GM03348 (cell line): ENCODE measurements at regions not wholly inside any gene's neighbourhood (a gene's known extent, or its start where the extent isn't known, plus 50 kb on each side); places are given as distances from the start of the nearest gene placed in this dataset.
"Not testable (repeated sequence)": the region's sequence is repeated elsewhere in the genome, so short reads cannot be mapped to it uniquely, and the experiment has no call there.

Experiments
- DNase-seq: peaks from one replicate; pipeline ENCODE4 v3.0.0; 2012; ENCODE audit warnings: low spot score

DNA sequence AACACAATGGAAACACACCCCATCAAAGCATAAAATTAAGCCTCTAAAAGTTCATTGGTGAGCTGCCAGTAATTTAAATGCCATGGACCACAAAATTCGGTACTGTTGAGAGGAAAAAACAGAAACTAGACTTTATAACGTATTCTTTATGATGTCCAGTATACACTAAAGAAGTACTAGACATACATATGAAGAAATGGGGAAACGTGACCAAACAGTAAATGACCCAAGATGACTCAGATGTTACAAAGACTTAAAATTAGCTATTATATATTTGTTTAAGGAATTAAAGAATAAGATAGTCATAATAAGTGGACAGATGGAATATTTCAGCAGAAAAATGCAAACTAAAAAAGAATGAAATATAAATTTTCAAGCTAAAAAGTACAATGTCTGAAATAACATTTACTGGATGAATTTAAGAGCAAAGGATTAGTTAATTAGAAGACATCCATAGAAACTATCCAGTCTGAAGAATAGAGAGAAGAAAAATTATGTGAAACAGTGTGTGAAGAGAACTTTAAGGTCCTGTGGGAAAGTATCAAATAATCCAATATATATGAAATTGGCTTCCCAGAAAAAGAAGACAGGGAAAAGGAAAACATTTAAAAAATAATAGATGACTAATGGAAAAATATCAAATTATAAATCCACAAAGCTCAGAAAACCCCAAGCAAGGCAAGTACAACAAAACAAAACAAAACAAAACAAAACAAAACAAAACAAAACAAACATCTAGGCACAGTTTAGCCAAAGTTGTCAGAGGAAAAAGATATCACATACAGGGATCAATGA, 69.4 kb downstream of the SAMD9 start:
- no peak for DNase-seq

DNA sequence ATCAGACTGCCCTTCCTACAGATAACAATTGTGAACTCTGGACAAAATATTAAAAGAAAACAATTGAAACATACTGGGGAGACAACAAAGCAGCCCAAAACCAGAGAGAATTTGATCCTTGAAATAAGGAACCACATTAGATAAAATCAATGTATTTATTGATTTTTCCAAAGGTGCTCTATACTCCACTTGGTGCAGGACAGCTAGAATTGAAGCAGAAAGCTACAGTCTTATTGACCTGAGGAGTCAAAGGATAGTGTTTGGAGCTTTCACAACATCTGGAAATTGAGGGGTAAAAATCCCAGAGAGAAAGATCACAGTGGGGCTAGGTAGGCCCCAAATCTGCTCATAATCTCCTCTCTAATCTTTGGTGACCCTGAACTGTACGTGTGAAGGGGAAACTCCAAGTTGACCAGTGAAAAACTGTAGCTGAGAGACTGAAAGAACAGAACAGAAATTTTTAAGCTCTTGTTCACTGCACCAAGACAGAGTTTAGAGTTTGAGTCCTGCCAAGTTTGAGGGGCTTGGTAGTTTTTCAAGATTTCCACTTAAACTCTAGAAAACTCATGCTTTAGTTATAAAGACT, 70.2 kb downstream of the SAMD9 start:
- no peak for DNase-seq

DNA sequence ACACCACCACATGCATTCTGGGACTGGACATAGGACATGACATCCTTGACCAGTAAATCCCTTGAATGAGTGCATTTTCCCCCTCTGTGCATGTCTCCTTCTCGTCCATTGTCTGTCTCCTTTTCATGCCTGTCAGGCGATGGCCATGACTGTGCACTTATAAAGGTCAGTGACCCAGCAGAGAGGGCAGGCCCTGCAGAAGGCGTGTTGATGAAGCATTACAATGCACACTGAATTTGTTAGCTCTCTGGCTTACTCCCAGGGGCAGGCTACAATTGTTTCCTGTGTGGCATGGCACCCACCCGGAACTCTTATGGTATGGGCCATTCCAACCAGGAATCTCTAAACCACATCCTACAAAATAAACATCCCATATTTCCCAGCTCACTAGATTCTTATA, 71.1 kb downstream of the SAMD9 start:
- no peak for DNase-seq

DNA sequence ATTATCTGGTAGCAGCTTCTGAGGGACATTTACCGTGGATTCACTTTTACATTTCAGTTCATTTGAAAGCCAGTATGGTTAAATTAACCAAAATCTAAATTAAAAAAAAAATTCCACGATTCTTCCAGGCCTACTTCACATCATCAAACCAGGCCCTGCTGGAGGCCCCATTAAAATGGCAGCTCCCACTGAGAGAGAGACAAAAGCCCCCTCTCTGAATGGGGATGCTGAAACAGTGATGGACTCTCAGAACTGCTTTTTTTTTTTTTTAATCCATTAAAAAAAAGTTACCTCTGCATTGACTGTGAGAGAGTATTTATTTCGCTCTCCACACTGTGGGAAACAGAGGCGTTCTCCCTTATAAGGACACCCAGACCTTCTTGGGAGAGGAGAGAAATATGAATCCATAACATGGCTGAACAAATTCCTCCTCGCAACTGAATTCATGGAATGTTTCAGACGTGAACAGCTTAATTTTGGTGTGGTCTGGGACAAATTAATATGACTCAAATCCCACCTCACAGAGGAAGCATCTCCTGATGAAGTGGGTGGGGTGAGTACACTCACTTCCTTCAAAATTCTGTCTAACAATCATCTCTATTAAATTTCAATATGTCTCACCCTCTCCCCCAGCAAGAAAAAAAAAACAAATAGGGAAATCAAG, 73.5 kb downstream of the SAMD9 start:
- peak; percentile 72 for DNase-seq

DNA sequence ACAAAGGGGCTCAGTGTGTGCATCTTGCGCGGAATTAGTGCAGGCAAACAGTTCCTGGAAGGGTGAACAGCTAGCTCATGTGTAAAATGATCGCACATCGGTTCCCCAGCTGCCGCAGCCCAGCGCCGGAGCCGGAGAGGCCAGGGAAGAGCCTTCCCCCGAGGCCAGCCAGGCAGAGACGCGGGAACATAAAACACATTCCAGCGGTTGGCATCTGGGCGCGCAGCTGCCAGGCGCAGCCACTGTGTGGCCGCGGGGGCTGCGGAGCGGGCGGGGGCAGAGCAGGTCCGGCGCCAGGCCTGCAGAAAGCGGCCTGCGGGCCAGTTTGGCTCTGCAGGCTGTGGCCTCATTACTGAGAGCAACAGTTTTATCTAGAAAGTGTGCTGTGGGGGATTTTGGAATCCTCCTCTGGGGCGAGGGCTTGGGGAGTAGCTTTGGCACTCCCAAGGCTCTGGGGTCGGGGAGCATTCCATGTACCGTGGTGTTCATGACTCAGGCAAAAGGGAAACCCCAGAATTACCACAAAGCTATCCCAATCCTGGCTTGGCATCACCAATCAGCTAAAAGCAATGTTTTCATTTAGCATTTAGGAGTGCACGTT, 74.3 kb downstream of the SAMD9 start:
- DNase-seq: peak; percentile 85

DNA sequence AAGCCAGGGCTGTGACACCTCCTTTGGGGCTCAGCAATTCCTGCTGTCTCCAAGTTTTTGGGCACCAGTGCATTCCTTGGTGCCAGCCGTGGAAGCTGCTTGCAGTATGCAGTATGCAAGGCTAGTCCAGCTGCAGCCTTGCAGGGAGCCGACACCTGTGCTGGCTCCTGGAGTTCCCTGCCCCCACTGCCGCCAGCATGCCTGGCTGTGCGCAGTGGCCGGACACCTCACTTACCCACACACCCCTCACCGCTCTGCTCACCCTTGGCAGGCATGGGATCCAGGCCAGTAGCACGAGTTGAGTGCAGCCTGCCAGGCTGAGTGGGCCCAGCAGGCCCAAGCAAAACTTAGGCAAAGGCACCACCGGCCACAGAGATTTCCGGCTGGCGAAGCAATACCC, 77.4 kb downstream of the SAMD9 start:
- DNase-seq: no peak

DNA sequence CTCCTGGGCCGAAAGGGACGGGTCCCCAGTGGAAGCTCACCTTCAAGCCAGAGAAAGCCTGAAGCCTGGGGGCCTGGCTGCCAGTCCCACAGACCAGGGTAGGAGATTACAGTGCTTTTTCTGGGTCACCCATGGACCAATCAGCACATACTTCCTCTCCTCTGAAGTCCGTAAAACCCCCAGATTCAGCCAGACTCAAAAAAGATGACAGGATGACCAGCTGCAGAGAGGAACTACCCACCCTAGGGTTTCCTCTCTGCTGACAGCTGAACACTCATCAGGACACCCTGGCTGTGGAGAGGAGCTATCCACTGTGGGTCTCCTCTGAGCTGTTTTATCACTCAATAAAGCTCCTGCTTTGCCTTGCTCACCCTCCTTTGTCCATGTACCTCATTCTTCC, 78.0 kb downstream of the SAMD9 start:
- no peak for DNase-seq

DNA sequence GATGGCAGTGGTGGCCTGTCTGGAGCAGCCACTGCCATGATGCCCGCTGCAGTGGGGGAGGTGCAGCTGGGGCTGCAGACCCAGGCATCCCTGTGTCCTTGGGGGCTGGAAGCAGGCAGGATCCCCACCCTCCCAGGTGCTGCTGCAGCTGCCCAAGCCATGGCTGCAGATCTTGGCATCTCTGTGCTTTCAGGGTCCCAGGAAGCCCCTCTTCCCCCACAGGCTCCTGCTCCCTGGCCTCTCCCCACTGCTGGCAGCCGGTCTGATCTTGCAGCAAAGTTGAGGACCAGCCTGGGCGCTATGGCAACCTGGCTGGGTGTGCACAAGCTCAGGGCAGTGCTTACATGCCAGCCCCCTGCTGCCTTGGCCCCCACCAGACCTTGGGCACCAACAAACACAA, 78.5 kb downstream of the SAMD9 start:
- no peak for DNase-seq

DNA sequence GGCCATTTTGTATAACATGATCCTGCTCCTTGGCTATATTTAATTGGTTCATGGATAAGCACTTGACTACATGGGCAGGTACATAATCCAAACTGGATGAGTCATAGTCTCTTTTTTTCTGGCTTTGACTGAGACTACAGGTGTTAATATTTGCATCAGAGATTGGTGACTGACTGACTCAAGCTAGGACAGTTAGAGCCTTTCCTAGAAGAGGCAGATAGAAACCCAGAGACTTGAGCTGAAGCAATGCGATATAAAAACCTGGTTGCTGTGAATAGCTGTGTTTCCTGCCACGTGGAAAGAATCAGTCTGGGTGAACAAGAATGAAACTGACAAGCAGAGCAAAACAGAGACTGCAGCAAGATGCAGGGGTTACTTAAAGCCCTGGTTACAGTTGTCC, 81.0 kb downstream of the SAMD9 start:
- no peak for DNase-seq

DNA sequence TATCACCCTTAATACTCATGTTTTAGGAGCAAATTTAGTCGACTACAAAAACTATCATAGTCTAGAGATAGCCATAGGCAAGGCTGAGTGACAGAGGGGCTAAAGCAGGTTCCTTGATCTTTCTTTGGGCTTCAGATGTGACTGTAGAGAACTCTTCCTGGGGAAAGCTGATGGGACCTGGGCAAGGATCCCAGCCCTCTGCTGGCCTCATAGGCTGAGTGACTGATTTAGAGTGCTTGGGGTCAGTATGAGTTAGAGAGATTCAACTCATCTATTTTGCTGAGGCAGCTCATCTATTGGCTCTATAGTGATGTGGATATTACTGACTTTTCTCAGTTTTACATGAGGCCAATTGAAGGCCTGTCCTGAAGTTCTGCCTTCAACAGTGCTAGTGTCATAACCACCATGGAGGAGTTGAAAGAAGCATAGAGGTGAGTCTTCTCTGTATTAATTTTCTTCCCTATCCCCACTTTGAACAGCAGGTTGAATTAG, 81.6 kb downstream of the SAMD9 start:
- DNase-seq: no peak

DNA sequence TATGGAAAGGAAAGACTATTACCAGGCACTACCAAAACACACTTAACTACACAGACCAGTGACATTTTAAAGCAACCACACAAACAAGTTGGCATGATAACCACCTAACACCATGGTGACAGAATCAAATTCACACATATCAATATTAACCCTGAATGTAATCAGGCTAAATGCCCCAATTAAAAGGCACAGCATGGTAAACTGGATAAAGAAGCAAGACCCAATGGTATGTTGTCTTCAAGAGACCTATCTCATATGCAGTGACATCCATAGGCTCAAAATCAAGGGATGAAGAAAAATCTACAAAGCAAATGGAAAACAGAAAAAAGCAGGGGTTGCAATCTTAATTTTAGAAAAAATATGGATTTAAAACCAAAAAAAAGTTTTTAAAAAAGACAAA, 86.0 kb downstream of the SAMD9 start:
- no peak for DNase-seq

DNA sequence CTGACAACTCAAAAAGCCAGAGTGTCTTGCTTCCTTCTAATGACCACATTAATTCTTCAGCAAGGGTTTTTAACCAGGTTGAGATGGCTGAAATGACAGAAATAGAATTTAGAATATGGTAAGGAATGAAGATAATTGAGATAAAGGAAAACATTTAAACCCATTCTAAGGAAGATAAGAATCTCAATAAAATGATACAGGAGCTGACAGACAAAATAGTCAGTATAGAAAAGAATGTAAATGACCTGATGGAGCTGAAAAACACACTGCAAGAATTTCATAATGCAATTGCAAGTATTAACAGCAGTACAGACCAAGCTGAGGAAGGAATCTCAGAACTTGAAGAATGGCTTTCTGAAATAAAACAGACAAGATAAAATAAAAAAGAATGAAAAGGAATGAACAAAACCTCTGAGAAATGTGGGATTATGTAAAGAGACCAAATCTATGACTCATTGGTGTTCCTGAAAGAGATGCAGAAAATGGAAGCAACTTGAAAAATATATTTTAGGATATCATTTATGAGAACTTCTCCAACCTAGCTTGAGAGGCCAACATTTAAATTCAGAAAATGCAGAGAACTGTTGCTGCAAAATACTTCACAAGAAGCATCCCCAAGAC, 87.1 kb downstream of the SAMD9 start:
- DNase-seq: no peak

DNA sequence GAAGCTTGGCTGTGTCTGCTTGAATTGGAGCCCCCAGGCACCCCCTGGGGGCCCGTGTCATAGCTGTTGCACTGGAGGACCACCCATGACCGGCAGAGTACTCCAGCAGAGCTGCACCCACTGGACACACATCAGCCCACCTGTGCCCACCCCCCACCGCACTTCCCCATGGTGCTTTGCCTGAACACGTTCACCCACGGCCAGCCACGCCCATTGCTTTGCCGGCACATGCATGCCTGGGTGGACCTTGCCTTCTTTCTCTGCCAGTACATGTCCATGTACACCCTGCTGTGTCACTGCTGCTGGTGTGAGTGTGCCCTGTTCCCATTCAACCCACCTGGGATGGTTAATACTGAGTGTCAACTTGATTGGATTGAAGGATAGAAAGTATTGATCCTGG, 88.7 kb downstream of the SAMD9 start:
- no peak for DNase-seq

DNA sequence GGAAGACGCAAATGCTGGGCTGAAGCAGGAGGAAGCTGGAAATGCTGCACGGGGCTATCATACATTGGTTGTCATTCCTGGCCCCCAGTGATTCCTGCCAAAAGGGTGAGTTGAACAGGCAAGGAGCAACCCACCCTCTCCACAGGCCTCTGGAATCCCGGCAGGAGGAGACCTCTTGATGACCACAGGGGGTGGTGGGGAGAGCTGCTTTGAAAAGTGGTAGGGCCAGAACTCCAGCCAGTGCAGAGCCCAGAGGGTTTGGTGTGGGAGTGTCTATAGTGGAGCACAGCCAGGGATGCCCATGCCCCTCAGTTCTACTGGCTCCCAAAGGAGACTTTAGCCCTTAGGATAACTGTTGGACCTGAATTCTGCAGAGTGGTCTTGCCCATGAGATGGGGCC, 89.2 kb downstream of the SAMD9 start:
- DNase-seq: no peak

DNA sequence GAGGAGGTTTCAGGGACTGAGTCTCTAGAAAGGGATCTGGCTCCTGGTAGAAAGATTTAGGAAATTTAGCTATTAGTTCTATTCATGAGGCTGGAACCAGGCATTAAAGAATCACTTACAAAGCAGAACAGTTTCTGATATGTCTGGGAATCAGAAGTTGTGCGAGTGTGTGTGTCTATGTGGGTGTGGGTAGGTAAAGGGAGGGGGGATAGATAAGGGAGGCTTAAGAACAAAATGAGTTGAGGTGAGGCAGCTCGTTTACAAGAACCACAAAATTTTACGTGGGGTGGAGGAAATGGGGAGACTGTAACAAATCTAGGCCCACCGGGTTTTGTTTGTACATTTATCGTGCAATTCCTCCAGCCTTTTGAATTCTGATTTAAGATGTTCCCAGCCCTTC, 90.7 kb downstream of the SAMD9 start:
- no peak for DNase-seq

DNA sequence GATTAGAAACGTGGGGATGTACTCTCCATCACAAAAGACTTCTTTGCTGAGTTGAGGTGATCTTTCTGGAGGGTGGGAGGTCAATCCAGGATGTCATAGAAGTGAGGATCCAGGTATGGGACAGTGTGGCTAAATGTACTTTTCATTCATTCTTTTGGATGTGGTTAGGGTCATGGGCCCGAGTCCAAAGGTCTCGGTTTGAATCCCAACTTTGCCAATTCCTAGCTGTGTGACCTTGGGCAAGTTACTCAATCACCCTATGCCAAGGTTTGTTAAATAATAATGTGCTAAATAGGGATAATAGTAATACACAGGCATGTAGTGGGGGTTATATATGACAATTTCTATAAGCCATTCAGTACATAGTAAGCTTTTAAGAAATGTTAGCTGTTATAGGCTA, 91.4 kb downstream of the SAMD9 start:
- DNase-seq: no peak

DNA sequence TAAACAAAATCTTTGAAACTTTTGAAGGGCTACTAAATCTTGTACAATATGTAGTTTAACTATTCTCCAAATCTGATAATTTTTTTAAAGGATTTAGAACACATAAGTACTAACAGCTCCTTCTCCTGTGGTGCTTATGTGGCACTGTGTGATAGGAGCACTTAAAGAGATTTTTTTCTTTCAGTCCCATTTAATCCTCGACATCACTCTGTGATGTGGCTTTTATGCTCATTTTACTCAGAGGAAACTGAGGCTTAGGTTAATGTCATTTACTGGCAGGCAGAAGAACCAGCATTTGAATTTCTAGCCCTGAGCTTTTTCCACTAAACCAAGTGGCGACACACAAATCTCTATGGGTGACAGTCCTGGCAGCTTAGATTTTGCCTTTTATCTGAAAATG, 92.4 kb downstream of the SAMD9 start:
- DNase-seq: no peak

DNA sequence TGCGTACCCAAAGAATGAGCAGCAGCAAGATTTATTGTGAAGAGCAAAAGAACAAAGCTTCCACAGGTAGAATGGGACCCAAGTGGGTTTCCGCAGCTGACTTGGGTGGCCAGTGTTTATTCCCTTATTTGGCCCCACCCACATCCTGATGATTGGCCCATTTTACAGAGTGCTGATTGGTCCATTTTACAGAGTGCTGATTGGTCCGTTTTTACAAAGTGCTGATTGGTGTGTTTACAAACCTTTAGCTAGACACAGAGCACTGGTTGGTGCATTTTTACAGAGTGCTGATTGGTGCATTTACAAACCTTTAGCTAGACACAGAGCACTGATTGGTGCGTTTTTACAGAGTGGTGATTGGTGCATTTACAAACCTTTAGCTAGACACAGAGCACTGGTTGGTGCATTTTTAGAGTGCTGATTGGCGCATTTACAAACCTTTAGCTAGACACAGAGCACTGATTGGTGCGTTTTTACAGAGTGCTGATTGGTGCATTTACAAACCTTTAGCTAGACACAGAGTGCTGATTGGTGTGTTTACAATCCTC, 94.8 kb downstream of the SAMD9 start:
- DNase-seq: not testable (repeated sequence)

DNA sequence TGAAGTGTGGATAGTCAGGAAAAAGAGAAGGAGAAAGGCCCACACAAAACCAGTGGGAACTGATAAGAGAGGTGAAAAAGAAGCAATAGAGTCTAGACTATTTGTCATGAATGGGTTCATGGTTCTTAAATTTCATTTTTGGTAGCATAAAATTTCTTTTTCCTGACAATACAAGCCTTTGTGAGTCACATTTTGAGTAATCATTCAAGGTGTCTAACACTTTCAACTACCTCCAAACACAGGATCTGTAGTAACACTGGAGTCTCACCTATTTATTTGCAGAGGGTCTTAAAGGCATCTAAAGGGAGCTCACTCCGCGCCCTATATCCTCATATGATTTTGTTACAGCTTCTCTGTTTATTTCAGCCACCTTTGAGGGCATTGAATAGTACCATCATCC, 96.0 kb downstream of the SAMD9 start:
- DNase-seq: no peak

DNA sequence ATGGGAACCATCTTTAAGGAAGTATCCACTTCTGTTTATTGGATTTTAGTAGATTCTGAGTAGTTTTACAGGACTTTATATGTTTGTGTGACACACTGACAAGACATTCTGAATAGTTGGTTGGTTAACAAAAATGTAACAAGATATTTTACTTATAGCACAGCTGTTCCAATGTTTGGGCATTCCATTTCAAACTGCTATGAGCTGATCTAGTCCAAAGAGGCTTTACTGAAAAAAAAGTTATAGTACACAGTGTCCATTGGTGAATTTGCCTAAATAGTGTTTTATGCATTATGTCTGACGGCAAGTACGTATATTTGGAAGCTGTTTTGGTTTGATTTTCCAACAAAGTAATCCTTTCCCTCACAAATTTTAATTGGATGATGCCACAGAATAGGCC, 99.1 kb downstream of the SAMD9 start:
- DNase-seq: no peak

DNA sequence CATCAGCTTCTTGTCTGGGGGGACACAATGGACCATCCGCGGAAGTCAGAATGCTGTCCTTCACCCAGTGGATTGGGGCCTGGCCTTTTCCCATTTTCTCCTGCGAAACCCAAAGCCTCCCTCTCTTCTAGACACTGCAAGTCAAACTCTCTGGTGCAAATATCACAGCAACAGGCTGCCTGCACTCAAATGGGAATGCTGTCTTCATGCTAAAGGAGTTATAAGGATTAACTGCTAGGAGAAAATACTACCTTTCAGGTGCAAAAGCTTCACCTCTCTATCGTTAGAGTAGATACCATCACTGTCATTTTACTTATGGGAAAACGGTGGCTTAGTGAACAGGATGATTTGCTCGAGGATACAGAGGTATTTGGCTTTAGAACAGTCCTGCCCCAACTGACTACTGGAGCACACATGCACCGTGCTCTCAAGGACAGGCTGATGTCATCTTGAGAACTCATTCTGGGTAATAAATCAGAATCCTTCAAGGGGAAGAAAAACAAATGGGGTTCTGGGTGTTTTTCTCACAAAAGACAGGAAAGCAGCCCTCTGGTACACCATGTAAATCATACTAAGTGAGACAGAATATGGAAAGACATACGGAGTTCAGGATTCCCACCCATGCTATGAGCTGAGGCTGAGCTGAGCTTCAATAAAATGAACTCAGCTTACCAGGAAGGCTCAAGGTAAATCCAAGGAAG, 100.9 kb downstream of the SAMD9 start:
- peak; percentile 11 for DNase-seq
